ENCODE measurements at regions not wholly inside any gene's neighbourhood (a gene's known extent, or its start where the extent isn't known, plus 50 kb on each side); places are given as distances from the start of the nearest gene placed in this dataset.

GRCh38 chr1:48061162-48062136 is 64.3 kb upstream of the TRABD2B start:
- Histone ChIP-seq H4K20me1 (replicated peaks; ENCODE audit: control insufficient read depth, extremely low read depth, insufficient read depth, low read length) (no peaks in the 10 kb centered on the region), H3K4me2 (ENCODE audit: insufficient read depth, low read length) (no peak overlapping the region), H3K9ac (replicated peaks; ENCODE audit: extremely low read depth, insufficient read depth, low read length) (no peak overlapping the region), H3K9me3 (replicated peaks; ENCODE audit: control insufficient read depth, insufficient read depth, low read length) (no peaks in the 10 kb centered on the region), H3K27ac (ENCODE audit: insufficient read depth, low read depth, low read length) (no peak overlapping the region), H3K36me3 (ENCODE audit: control insufficient read depth in 2 of 2, extremely low read depth in 1 of 2, insufficient read depth in 2 of 2, low read length in 2 of 2) (no peaks in the 10 kb centered on the region), H2AFZ (ENCODE audit: low read depth, low read length) (no peak overlapping the region), H3K9me1 (replicated peaks; ENCODE audit: control insufficient read depth, extremely low read depth, insufficient read depth, low read length) (no peaks in the 10 kb centered on the region), H3K4me3 (replicated peaks in 1 of 3; ENCODE audit: insufficient read depth in 1 of 3, low read depth in 1 of 3, low read length in 3 of 3) (no peak overlapping the region), H3K79me2 (ENCODE audit: control insufficient read depth, insufficient read depth, low read length) (no peaks in the 10 kb centered on the region), H3K27me3 (ENCODE audit: control insufficient read depth in 2 of 2, insufficient read depth in 2 of 2, low read length in 2 of 2) (no peaks in the 10 kb centered on the region), H3K4me1 (ENCODE audit: control insufficient read depth, extremely low read depth, insufficient read depth, low read length) (no peaks in the 10 kb centered on the region)
- dilution Hi-C loops (cut with MboI; ENCODE audit: extremely low pct_ligation_motif_present, low sequenced_read_pairs) (no loop called here), intact Hi-C loops (cut with micrococcal nuclease) (loop anchor here (1.0 kb wide), 3 partner anchors 64 to 323 kb away; partner anchors contain the start of gene TRABD2B)
- no TSS peak for BruUV-seq (replicated peaks)
- POLR2A ChIA-PET = no interaction called here
- FAIRE-seq = peak; percentile 33
- peak; percentile 61 for DNase-seq (ENCODE audit: low read depth, low spot score)
- CTCF ChIA-PET = interaction anchor here (0.6 to 4.6 kb wide), 26 partner anchors 8 to 630 kb away, joined by 3 to 31 read pairs (median 4); partner anchors contain the start of genes FOXD2 and TRABD2B
- TF ChIP-seq CTCF (IDR thresholded peaks at IDR 0.05; ENCODE audit: extremely low read depth in 1 of 2, insufficient read depth in 1 of 2, low read depth in 1 of 2, low read length in 2 of 2) (peak; percentile 48 to 56), MYC (IDR thresholded peaks at IDR 0.05; ENCODE audit: low read depth, low read length) (no peak)

- DNase-seq (ENCODE audit: low read depth, low spot score) (no peak), FAIRE-seq (no peak)
- CTCF ChIA-PET = interaction anchor here (1.4 to 1.6 kb wide), 2 partner anchors 19 to 61 kb away, joined by 4 to 6 read pairs; partner anchors contain the start of gene TRABD2B
- H3K4me2 ChIP-seq (ENCODE audit: insufficient read depth, low read length) = no peak overlapping the region
- H3K27me3 ChIP-seq (ENCODE audit: control insufficient read depth in 2 of 2, insufficient read depth in 2 of 2, low read length in 2 of 2) = no peaks in the 10 kb centered on the region
- H3K9me1 ChIP-seq (replicated peaks; ENCODE audit: control insufficient read depth, extremely low read depth, insufficient read depth, low read length) = no peaks in the 10 kb centered on the region
- BruUV-seq (replicated peaks) = no TSS peak
- no peaks in the 10 kb centered on the region for H3K4me1 ChIP-seq (ENCODE audit: control insufficient read depth, extremely low read depth, insufficient read depth, low read length)
- H4K20me1 ChIP-seq (replicated peaks; ENCODE audit: control insufficient read depth, extremely low read depth, insufficient read depth, low read length) = no peaks in the 10 kb centered on the region
- H2AFZ ChIP-seq (ENCODE audit: low read depth, low read length) = no peak overlapping the region
- H3K9ac ChIP-seq (replicated peaks; ENCODE audit: extremely low read depth, insufficient read depth, low read length) = no peak overlapping the region
- dilution Hi-C loops (cut with MboI; ENCODE audit: extremely low pct_ligation_motif_present, low sequenced_read_pairs) (no loop called here), intact Hi-C loops (cut with micrococcal nuclease) (no loop called here)
- no peak for TF ChIP-seq POLR2A (IDR thresholded peaks at IDR 0.05; ENCODE audit: low read depth, low read length)
- TF ChIP-seq CTCF (IDR thresholded peaks at IDR 0.05; ENCODE audit: extremely low read depth in 1 of 2, insufficient read depth in 1 of 2, low read depth in 1 of 2, low read length in 2 of 2) = no peak
- TF ChIP-seq MYC (IDR thresholded peaks at IDR 0.05; ENCODE audit: low read depth, low read length) = no peak
- TF ChIP-seq MAX (IDR thresholded peaks at IDR 0.05; ENCODE audit: insufficient read depth, insufficient read length) = no peak
- TF ChIP-seq FOS (IDR thresholded peaks at IDR 0.05; ENCODE audit: borderline replicate concordance, insufficient read depth, low read length) = no peak
- no peak for TF ChIP-seq JUN (IDR thresholded peaks at IDR 0.05; ENCODE audit: borderline replicate concordance, insufficient read depth, insufficient read length, low read depth)
- TF ChIP-seq GATA2 (IDR thresholded peaks at IDR 0.05; ENCODE audit: insufficient read depth, insufficient read length, low read depth, low read length) = no peak
- no peak for TF ChIP-seq POLR2AphosphoS5 (IDR thresholded peaks at IDR 0.05; ENCODE audit: insufficient read depth, low read depth, low read length)
- no peak for TF ChIP-seq EZH2 (IDR thresholded peaks at IDR 0.05; ENCODE audit: borderline replicate concordance, low read depth, low read length, severe bottlenecking)
- H3K9me3 ChIP-seq (replicated peaks; ENCODE audit: control insufficient read depth, insufficient read depth, low read length) = no peaks in the 10 kb centered on the region
- no peaks in the 10 kb centered on the region for H3K36me3 ChIP-seq (ENCODE audit: control insufficient read depth in 2 of 2, extremely low read depth in 1 of 2, insufficient read depth in 2 of 2, low read length in 2 of 2)
- H3K27ac ChIP-seq (ENCODE audit: insufficient read depth, low read depth, low read length) = no peak overlapping the region
- no peaks in the 10 kb centered on the region for H3K79me2 ChIP-seq (ENCODE audit: control insufficient read depth, insufficient read depth, low read length)
- H3K4me3 ChIP-seq (replicated peaks in 1 of 3; ENCODE audit: insufficient read depth in 1 of 3, low read depth in 1 of 3, low read length in 3 of 3) = no peak overlapping the region
- POLR2A ChIA-PET = no interaction called here
Measured at GRCh38 chr1:48059289-48059688, 62.1 kb upstream of the TRABD2B start.

Measured in endothelial cell of umbilical vein (primary cell).